Ascending aorta (tissue), 2 donors: ENCODE measurements at regions not wholly inside any gene's neighbourhood (a gene's known extent, or its start where the extent isn't known, plus 50 kb on each side); places are given as distances from the start of the nearest gene placed in this dataset.

Experiments used
- DNase-seq, 2 donors: peaks; one replicate each; pipeline ENCODE4 v3.0.0-alpha.2; 2019; ENCODE audit warnings: low spot score in 2 of 2
- H3K27ac ChIP-seq, 2 donors: fragments of 200-600 bp; sonication (generic); one replicate each; pipeline ENCODE4 v1.5.1; 2016 to 2017; ENCODE audit warnings: mild to moderate bottlenecking in 1 of 2
- H3K27me3 ChIP-seq: fragments of 200-600 bp; sonication (generic); one replicate; pipeline ENCODE4 v1.5.1; 2017
- H3K36me3 ChIP-seq, 2 donors: fragments of 200-600 bp; sonication (generic); one replicate each; pipeline ENCODE4 v1.5.1; 2016
- H3K4me1 ChIP-seq, 2 donors: fragments of 200-600 bp; sonication (generic); one replicate each; pipeline ENCODE4 v1.5.1; 2016 to 2017; ENCODE audit warnings: mild to moderate bottlenecking in 1 of 2
- H3K4me3 ChIP-seq, 2 donors: fragments of 200-600 bp; sonication (generic); one replicate each; pipeline ENCODE4 v1.5.1; 2016 to 2017; ENCODE audit warnings: mild to moderate bottlenecking in 1 of 2
- H3K9me3 ChIP-seq, 2 donors: fragments of 200-600 bp; sonication (generic); one replicate each; pipeline ENCODE4 v1.5.1; 2016
- CTCF ChIP-seq, 3 experiments: fragments of 200-600 bp in 2 of 3; fragments of 450-650 bp in 1 of 3; sonication (generic) in 2 of 3; IDR thresholded peaks; one replicate each; pipeline ENCODE4 v1.5.1; 2016 to 2019; ENCODE audit warnings: antibody characterized with exemption in 3 of 3, mild to moderate bottlenecking in 1 of 3, moderate library complexity in 1 of 3
- intact Hi-C: fragments of 100-400 bp; cut with DNase I; formaldehyde crosslinking; loops from one replicate; pipeline ENCODE4 v1.15.1; 2023

DNA sequence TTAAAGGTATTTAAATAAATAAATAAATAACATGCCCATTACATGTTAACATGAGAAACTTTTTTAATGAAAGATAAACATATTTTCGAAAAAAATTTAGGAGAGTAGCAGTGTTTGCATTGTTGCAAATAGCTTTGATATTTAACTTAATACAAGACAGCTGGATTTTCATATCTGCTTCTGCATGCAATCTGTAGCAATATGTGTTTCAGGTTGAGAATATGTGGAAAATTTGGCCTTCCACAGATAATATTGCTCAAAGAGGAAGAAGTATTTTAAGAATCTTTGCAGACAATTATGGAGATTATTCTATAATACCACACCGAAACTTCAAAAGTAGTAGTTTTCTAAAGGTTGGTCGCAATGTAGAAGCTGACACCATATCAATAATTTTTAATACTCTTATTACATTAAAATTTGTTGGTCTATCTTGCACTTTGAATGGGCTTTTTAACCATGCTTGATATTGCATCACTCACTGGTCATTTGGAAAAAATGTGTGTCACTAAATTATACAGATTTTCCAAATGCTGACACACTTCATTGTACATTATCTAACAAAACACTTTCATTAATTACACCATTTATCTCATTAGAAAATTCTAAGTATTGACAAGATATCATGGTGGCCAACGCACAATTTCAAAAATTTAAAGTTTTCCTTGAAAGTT, 229.8 kb upstream of the HDAC9 start:
- no peak for DNase-seq
- H3K27me3 ChIP-seq = no peaks in the 10 kb centered on the region
- H3K36me3 ChIP-seq = no peaks in the 10 kb centered on the region
- H3K4me1 ChIP-seq = no peaks in the 10 kb centered on the region
- no peak overlapping the region for H3K4me3 ChIP-seq
- intact Hi-C loops = no loop called here
- peaks cover 0 to 14% of the 10 kb centered on the region in 2 donors for H3K9me3 ChIP-seq
- H3K27ac ChIP-seq = no peak overlapping the region
- TF ChIP-seq CTCF (IDR thresholded peaks at IDR 0.05) = no peak

DNA sequence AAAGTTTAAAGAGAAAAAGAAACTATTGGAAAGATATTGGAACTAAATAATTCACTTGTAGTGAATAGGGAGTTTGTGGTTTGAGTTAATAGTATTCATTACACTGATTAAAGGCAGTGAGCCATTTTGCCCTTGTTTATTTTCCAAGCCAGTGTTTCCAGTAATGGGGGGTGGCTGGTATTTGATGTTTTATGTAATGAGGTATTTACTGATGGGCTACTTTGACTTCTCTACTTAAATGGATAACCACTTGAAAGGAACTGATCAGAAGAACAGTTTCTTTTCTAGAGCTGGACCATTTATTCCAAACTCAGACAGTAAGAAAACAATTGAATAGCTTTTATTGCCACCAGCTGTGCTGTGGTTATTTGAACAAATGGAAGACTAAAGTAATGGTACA, 227.0 kb upstream of the HDAC9 start:
- Histone ChIP-seq H3K36me3 (no peaks in the 10 kb centered on the region), H3K4me3 (no peak overlapping the region), H3K27me3 (no peaks in the 10 kb centered on the region), H3K9me3 (no peaks in the 10 kb centered on the region), H3K27ac (no peak overlapping the region), H3K4me1 (no peaks in the 10 kb centered on the region)
- TF ChIP-seq CTCF (IDR thresholded peaks at IDR 0.05) = no peak
- no peak for DNase-seq
- intact Hi-C loops = no loop called here

DNA sequence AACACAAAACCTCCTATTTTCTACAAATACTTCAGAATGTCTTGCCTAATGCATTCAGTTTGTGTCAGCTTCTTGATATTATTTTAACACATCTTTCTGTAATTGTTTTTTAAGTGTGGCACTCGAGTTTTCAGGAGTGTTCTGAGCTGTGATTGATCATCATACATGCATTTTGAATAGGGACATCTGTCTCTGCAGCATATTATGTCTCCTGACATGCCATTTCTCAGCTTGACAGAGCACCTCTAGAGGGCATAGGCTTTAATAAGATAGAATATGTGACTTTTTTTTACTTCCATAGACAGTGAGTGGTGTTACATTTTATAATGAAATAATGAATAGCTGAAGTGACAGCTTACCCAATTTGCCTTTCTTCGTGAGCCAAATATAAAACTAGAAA, 219.2 kb upstream of the HDAC9 start:
- Histone ChIP-seq H3K36me3 (no peaks in the 10 kb centered on the region), H3K27me3 (no peaks in the 10 kb centered on the region), H3K4me3 (no peak overlapping the region), H3K9me3 (no peaks in the 10 kb centered on the region), H3K27ac (no peak overlapping the region), H3K4me1 (no peaks in the 10 kb centered on the region)
- intact Hi-C loops = no loop called here
- no peak for DNase-seq
- TF ChIP-seq CTCF (IDR thresholded peaks at IDR 0.05) = no peak

- Histone ChIP-seq H3K4me3 (no peak overlapping the region), H3K27me3 (no peaks in the 10 kb centered on the region), H3K4me1 (no peaks in the 10 kb centered on the region), H3K36me3 (no peaks in the 10 kb centered on the region), H3K9me3 (no peaks in the 10 kb centered on the region), H3K27ac (no peak overlapping the region)
- intact Hi-C loops = no loop called here
- TF ChIP-seq CTCF (IDR thresholded peaks at IDR 0.05) = no peak
- DNase-seq = no peak
Measured at GRCh38 chr7:18278316-18278715, 217.2 kb upstream of the HDAC9 start.

DNA sequence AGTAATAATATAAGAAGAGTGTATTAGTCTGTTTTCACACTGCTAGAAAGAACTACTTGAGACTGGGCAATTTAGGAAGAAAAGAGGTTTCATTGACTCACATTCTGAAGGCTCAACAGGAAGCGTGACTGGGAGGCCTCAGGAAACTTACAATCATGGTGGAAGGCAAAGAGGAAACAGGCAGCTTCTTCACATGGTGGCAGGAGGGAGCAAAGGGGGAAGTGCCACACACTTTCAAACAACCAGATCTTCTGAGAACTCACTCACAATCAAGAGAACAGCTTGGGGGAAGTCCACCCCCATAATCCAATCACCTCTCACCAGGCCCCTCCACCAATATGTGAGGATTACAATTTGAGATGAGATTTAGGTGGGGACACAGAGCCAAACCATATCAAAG, 212.5 kb upstream of the HDAC9 start:
- no peak overlapping the region for H3K27ac ChIP-seq
- intact Hi-C loops = no loop called here

More for the DNA sequence above, 212.5 kb upstream of the HDAC9 start:
- H3K27me3 ChIP-seq = no peaks in the 10 kb centered on the region
- TF ChIP-seq CTCF (IDR thresholded peaks at IDR 0.05) = no peak
- H3K4me1 ChIP-seq = no peaks in the 10 kb centered on the region
- H3K9me3 ChIP-seq = no peaks in the 10 kb centered on the region
- H3K36me3 ChIP-seq = no peaks in the 10 kb centered on the region
- no peak overlapping the region for H3K4me3 ChIP-seq
- DNase-seq = no peak
